Umbilical cord (tissue), 1 donor: ENCODE measurements at regions not wholly inside any gene's neighbourhood (a gene's known extent, or its start where the extent isn't known, plus 50 kb on each side); places are given as distances from the start of the nearest gene placed in this dataset.

Source experiments
- DNase-seq: peaks from one replicate; pipeline ENCODE4 v3.0.0-alpha.2; 2015; ENCODE audit warnings: low spot score

- no peak for DNase-seq
Measured at GRCh38 chr9:13759551-13759950, 480.1 kb upstream of the MPDZ start.

GRCh38 chr9:13758936-13759335, 479.4 kb upstream of the MPDZ start:
- DNase-seq = no peak

- DNase-seq = no peak
Measured at GRCh38 chr9:13756943-13757342, 477.5 kb upstream of the MPDZ start.

GRCh38 chr9:13755551-13755950, 476.1 kb upstream of the MPDZ start:
- DNase-seq = no peak

GRCh38 chr9:13750639-13751038, 471.1 kb upstream of the MPDZ start:
- no peak for DNase-seq

- DNase-seq = no peak
Measured at GRCh38 chr9:13750061-13750460, 470.6 kb upstream of the MPDZ start.

- DNase-seq = no peak
Measured at GRCh38 chr9:13746876-13747275, 467.4 kb upstream of the MPDZ start.

GRCh38 chr9:13744261-13744901, 464.9 kb upstream of the MPDZ start:
- no peak for DNase-seq

- DNase-seq = peak; percentile 45
Measured at GRCh38 chr9:13737885-13738284, 458.4 kb upstream of the MPDZ start.

- DNase-seq = peak; percentile 45
Measured at GRCh38 chr9:13735181-13735580, 455.7 kb upstream of the MPDZ start.

- no peak for DNase-seq
Measured at GRCh38 chr9:13734601-13735000, 455.1 kb upstream of the MPDZ start.

- DNase-seq = no peak
Measured at GRCh38 chr9:13732290-13732689, 452.8 kb upstream of the MPDZ start.

- DNase-seq = no peak
Measured at GRCh38 chr9:13731637-13732036, 452.1 kb upstream of the MPDZ start.

GRCh38 chr9:13729955-13730354, 450.5 kb upstream of the MPDZ start:
- DNase-seq = no peak

GRCh38 chr9:13728917-13729811, 449.7 kb upstream of the MPDZ start:
- no peak for DNase-seq

- no peak for DNase-seq
Measured at GRCh38 chr9:13728131-13728530, 448.6 kb upstream of the MPDZ start.

- no peak for DNase-seq
Measured at GRCh38 chr9:13726746-13727145, 447.3 kb upstream of the MPDZ start.

- DNase-seq = no peak
Measured at GRCh38 chr9:13725516-13725915, 446.0 kb upstream of the MPDZ start.

- DNase-seq = no peak
Measured at GRCh38 chr9:13721481-13722235, 442.2 kb upstream of the MPDZ start.

GRCh38 chr9:13719981-13720676, 440.6 kb upstream of the MPDZ start:
- peak; percentile 17 for DNase-seq

- DNase-seq = no peak
Measured at GRCh38 chr9:13719446-13719845, 440.0 kb upstream of the MPDZ start.

- no peak for DNase-seq
Measured at GRCh38 chr9:13718539-13718938, 439.0 kb upstream of the MPDZ start.
